Prostate gland (tissue), 2 donors: ENCODE measurements at regions not wholly inside any gene's neighbourhood (a gene's known extent, or its start where the extent isn't known, plus 50 kb on each side); places are given as distances from the start of the nearest gene placed in this dataset.
"Not testable (repeated sequence)": the region's sequence is repeated elsewhere in the genome, so short reads cannot be mapped to it uniquely, and the experiment has no call there.

Experiments used
- DNase-seq: peaks from one replicate; pipeline ENCODE4 v3.0.0-alpha.2; 2019; ENCODE audit warnings: low spot score
- H3K27ac ChIP-seq, 2 donors: fragments of 200-600 bp; sonication (generic); 2 replicates each; pipeline ENCODE4 v1.5.1; 2017 to 2019
- H3K27me3 ChIP-seq: fragments of 200-600 bp; sonication (generic); replicated peaks from 2 replicates; pipeline ENCODE4 v1.5.1; 2019; ENCODE audit not compliant: insufficient read depth
- H3K36me3 ChIP-seq, 2 donors: fragments of 200-600 bp; sonication (generic); 1 replicate in 1 of 2; 2 replicates in 1 of 2; pipeline versions ENCODE4 v1.5.1 to v1.8.1; 2017 to 2019
- H3K4me1 ChIP-seq: fragments of 200-600 bp; sonication (generic); replicated peaks from 2 replicates; pipeline ENCODE4 v1.5.1; 2019
- H3K4me3 ChIP-seq, 2 donors: fragments of 200-600 bp; sonication (generic); 2 replicates each; pipeline ENCODE4 v1.5.1; 2017 to 2019
- H3K9me3 ChIP-seq: fragments of 200-600 bp; sonication (generic); 2 replicates; pipeline ENCODE4 v1.5.1; 2017
- CTCF ChIP-seq, 4 experiments: fragments of 200-600 bp in 2 of 4; fragments of 450-650 bp in 2 of 4; sonication (generic) in 2 of 4; IDR thresholded peaks; 1 replicate in 3 of 4; 2 replicates in 1 of 4; pipeline ENCODE4 v1.5.1; 2016 to 2019; ENCODE audit warnings: antibody characterized with exemption in 4 of 4, mild to moderate bottlenecking in 2 of 4, moderate library complexity in 2 of 4
- POLR2A ChIP-seq: fragments of 450-650 bp; IDR thresholded peaks from one replicate; pipeline ENCODE4 v1.6.1; 2016; ENCODE audit warnings: antibody characterized with exemption, mild to moderate bottlenecking
- POLR2AphosphoS5 ChIP-seq: sonication (generic); formaldehyde crosslinking; IDR thresholded peaks from one replicate; pipeline ENCODE4 v1.6.1; 2017; ENCODE audit warnings: antibody characterized with exemption
- WGBS: methylation state at CpG from one replicate; pipeline ENCODE4 v1.1.5; 2018; 5-methylcytosine and 5-hydroxymethylcytosine counted together
- intact Hi-C: fragments of 100-400 bp; cut with DNase I; formaldehyde crosslinking; loops from one replicate; pipeline ENCODE4 v1.14.2; 2022

GRCh38 chr11:98060759-98061158 is 960.0 kb upstream of the CNTN5 start:
- Histone ChIP-seq H3K27ac (no peak overlapping the region), H3K36me3 (no peaks in the 10 kb centered on the region), H3K27me3 (no peaks in the 10 kb centered on the region), H3K9me3 (no peaks in the 10 kb centered on the region), H3K4me1 (no peaks in the 10 kb centered on the region), H3K4me3 (no peak overlapping the region)
- DNase-seq: no peak
- WGBS: 81% methylated on average over 1 of the region's 1 CpG
- intact Hi-C loops: no loop called here
- no peak for TF ChIP-seq POLR2A
- TF ChIP-seq CTCF (IDR thresholded peaks at IDR 0.05): no peak
- TF ChIP-seq POLR2AphosphoS5: no peak

- DNase-seq: no peak
- WGBS: 33% methylated on average over 2 of the region's 2 CpGs
- H3K4me1 ChIP-seq: no peaks in the 10 kb centered on the region
- no peak overlapping the region for H3K27ac ChIP-seq
- no peaks in the 10 kb centered on the region for H3K9me3 ChIP-seq
- no peak overlapping the region for H3K4me3 ChIP-seq
- H3K36me3 ChIP-seq: no peaks in the 10 kb centered on the region
- H3K27me3 ChIP-seq: no peaks in the 10 kb centered on the region
- TF ChIP-seq POLR2AphosphoS5 (no peak), POLR2A (no peak), CTCF (IDR thresholded peaks at IDR 0.05) (no peak)
- intact Hi-C loops: no loop called here
These were observed 958.9 kb upstream of the CNTN5 start for GRCh38 chr11:98061858-98062257.

GRCh38 chr11:98062714-98063113 is 958.0 kb upstream of the CNTN5 start:
- intact Hi-C loops: no loop called here
- Histone ChIP-seq H3K9me3 (no peaks in the 10 kb centered on the region), H3K36me3 (no peaks in the 10 kb centered on the region), H3K4me1 (no peaks in the 10 kb centered on the region), H3K27ac (no peak overlapping the region), H3K27me3 (no peaks in the 10 kb centered on the region), H3K4me3 (no peak overlapping the region)
- 98% methylated on average over 1 of the region's 1 CpG for WGBS
- TF ChIP-seq POLR2AphosphoS5 (no peak), POLR2A (no peak), CTCF (IDR thresholded peaks at IDR 0.05) (no peak)
- no peak for DNase-seq

GRCh38 chr11:98068251-98068650 is 952.5 kb upstream of the CNTN5 start:
- no peak for DNase-seq
- no peak overlapping the region for H3K27ac ChIP-seq
- H3K4me1 ChIP-seq: no peaks in the 10 kb centered on the region
- H3K27me3 ChIP-seq: no peaks in the 10 kb centered on the region
- no peaks in the 10 kb centered on the region for H3K9me3 ChIP-seq
- H3K4me3 ChIP-seq: no peak overlapping the region
- TF ChIP-seq POLR2A: no peak
- TF ChIP-seq POLR2AphosphoS5: no peak
- no peak for TF ChIP-seq CTCF (IDR thresholded peaks at IDR 0.05)
- no peaks in the 10 kb centered on the region for H3K36me3 ChIP-seq
- WGBS: 43% methylated on average over 1 of the region's 1 CpG
- intact Hi-C loops: no loop called here

GRCh38 chr11:98069147-98069546 is 951.6 kb upstream of the CNTN5 start:
- H3K4me1 ChIP-seq, H3K27ac ChIP-seq, H3K36me3 ChIP-seq, intact Hi-C loops, H3K9me3 ChIP-seq, DNase-seq, H3K4me3 ChIP-seq, H3K27me3 ChIP-seq: not testable (repeated sequence)
- WGBS: 78% methylated on average over 16 of the region's 16 CpGs
